ENCODE measurements at regions not wholly inside any gene's neighbourhood (a gene's known extent, or its start where the extent isn't known, plus 50 kb on each side); places are given as distances from the start of the nearest gene placed in this dataset.

GRCh38 chr12:93087840-93088610 lies 158.9 kb upstream of the EEA1 start:
- no peak for TF ChIP-seq POLR2A (IDR thresholded peaks at IDR 0.05)
- TF ChIP-seq, protein P1, sequence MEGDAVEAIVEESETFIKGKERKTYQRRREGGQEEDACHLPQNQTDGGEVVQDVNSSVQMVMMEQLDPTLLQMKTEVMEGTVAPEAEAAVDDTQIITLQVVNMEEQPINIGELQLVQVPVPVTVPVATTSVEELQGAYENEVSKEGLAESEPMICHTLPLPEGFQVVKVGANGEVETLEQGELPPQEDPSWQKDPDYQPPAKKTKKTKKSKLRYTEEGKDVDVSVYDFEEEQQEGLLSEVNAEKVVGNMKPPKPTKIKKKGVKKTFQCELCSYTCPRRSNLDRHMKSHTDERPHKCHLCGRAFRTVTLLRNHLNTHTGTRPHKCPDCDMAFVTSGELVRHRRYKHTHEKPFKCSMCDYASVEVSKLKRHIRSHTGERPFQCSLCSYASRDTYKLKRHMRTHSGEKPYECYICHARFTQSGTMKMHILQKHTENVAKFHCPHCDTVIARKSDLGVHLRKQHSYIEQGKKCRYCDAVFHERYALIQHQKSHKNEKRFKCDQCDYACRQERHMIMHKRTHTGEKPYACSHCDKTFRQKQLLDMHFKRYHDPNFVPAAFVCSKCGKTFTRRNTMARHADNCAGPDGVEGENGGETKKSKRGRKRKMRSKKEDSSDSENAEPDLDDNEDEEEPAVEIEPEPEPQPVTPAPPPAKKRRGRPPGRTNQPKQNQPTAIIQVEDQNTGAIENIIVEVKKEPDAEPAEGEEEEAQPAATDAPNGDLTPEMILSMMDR (IDR thresholded peaks at IDR 0.05): no peak
